Adrenal gland (tissue), 9 donors: ENCODE measurements at regions not wholly inside any gene's neighbourhood (a gene's known extent, or its start where the extent isn't known, plus 50 kb on each side); places are given as distances from the start of the nearest gene placed in this dataset.

ENCODE experiments used
- DNase-seq, 7 donors: peaks; one replicate each; pipeline ENCODE4 v3.0.0-alpha.2; 2019 to 2020
- H3K27ac ChIP-seq, 5 donors: fragments of 200-600 bp; sonication (generic) in 4 of 5; 1 replicate in 3 of 5; 2 replicates in 2 of 5; pipeline versions ENCODE4 v1.5.1 to v1.8.0; 2016 to 2020; ENCODE audit warnings: mild to moderate bottlenecking in 1 of 5
- H3K27me3 ChIP-seq: fragments of 200-600 bp; 2 replicates; pipeline ENCODE4 v1.8.0; 2021
- H3K36me3 ChIP-seq, 2 donors: fragments of 200-600 bp; replicated peaks in 1 of 2; 1 replicate in 1 of 2; 2 replicates in 1 of 2; pipeline versions ENCODE4 v1.5.1 to v1.8.0; 2018 to 2022
- H3K4me1 ChIP-seq, 2 donors: fragments of 200-600 bp; replicated peaks in 1 of 2; 1 replicate in 1 of 2; 2 replicates in 1 of 2; pipeline versions ENCODE4 v1.5.1 to v1.8.0; 2018 to 2021
- H3K4me3 ChIP-seq, 4 donors: fragments of 200-600 bp; sonication (generic) in 3 of 4; one replicate each; pipeline ENCODE4 v1.5.1; 2016 to 2018
- H3K9me3 ChIP-seq, 3 donors: fragments of 200-600 bp; sonication (generic) in 1 of 3; replicated peaks in 1 of 3; 1 replicate in 2 of 3; 2 replicates in 1 of 3; pipeline versions ENCODE4 v1.5.1 to v1.8.0; 2016 to 2021
- CTCF ChIP-seq, 6 experiments: fragments of 450-650 bp in 4 of 6; fragments of 200-600 bp in 2 of 6; sonication (generic) in 1 of 6; IDR thresholded peaks; 1 replicate in 5 of 6; 2 replicates in 1 of 6; pipeline versions ENCODE4 v1.5.1 to v1.8.0; 2016 to 2021; ENCODE audit warnings: antibody characterized with exemption in 6 of 6, mild to moderate bottlenecking in 2 of 6, moderate library complexity in 1 of 6
- POLR2A ChIP-seq, 2 donors: fragments of 450-650 bp; IDR thresholded peaks; one replicate each; pipeline ENCODE4 v1.6.1; 2017; ENCODE audit warnings: antibody characterized with exemption in 2 of 2, mild to moderate bottlenecking in 2 of 2, moderate library complexity in 1 of 2
- WGBS, 4 donors: extraction: QIAGEN DNeasy Blood & Tissue Kit in 2 of 4; methylation state at CpG; one replicate each; pipeline versions ENCODE4 v1.1.5 to v1.1.7; 2013 to 2017; 5-methylcytosine and 5-hydroxymethylcytosine counted together
- intact Hi-C, 2 donors: fragments of 100-400 bp; cut with DNase I; formaldehyde crosslinking; loops; one replicate each; pipeline versions ENCODE4 v1.14.1 to v1.15.0; 2022 to 2023
- donor health status: healthy with polysubstance abuse.
- donor health status: Bipolar disorder and iron deficiency.
- donor health status: DM: yes; HTN: yes; CAD: no.
- donor health status: DM: no; HTN: no; CAD: no.
- donor health status: DM: no; HTN: no; CAD: no.

GRCh38 chr9:88678008-88678407 is 143.0 kb downstream of the NXNL2 start:
- DNase-seq: no peak
- 87 to 94% (median 90%) methylated on average over 2 of the region's 2 CpGs for WGBS, 4 donors
- intact Hi-C loops: no loop called here
- H3K36me3 ChIP-seq: no peaks in the 10 kb centered on the region
- no peaks in the 10 kb centered on the region for H3K4me1 ChIP-seq
- TF ChIP-seq POLR2A (IDR thresholded peaks at IDR 0.05) (no peak), CTCF (IDR thresholded peaks at IDR 0.05) (no peak)
- H3K27me3 ChIP-seq: peaks cover 6% of the 10 kb centered on the region
- no peaks in the 10 kb centered on the region for H3K9me3 ChIP-seq
- H3K27ac ChIP-seq: no peak overlapping the region
- H3K4me3 ChIP-seq: no peak overlapping the region

GRCh38 chr9:88678431-88678830 is 143.5 kb downstream of the NXNL2 start:
- no peak for DNase-seq
- intact Hi-C loops: no loop called here
- Histone ChIP-seq H3K4me3 (no peak overlapping the region), H3K27ac (no peak overlapping the region), H3K36me3 (no peaks in the 10 kb centered on the region), H3K9me3 (no peaks in the 10 kb centered on the region), H3K27me3 (peaks cover 6% of the 10 kb centered on the region), H3K4me1 (no peaks in the 10 kb centered on the region)
- no peak for TF ChIP-seq POLR2A (IDR thresholded peaks at IDR 0.05)
- no peak for TF ChIP-seq CTCF (IDR thresholded peaks at IDR 0.05)
- WGBS, 4 donors: 75 to 86% (median 80%) methylated on average over 1 to 4 of the region's 4 CpGs

GRCh38 chr9:88680041-88680440 is 145.1 kb downstream of the NXNL2 start:
- H3K36me3 ChIP-seq: no peaks in the 10 kb centered on the region
- intact Hi-C loops: no loop called here
- H3K9me3 ChIP-seq: no peaks in the 10 kb centered on the region
- H3K4me1 ChIP-seq: no peaks in the 10 kb centered on the region
- no peak for DNase-seq
- H3K27me3 ChIP-seq: peaks cover 6% of the 10 kb centered on the region
- TF ChIP-seq POLR2A (IDR thresholded peaks at IDR 0.05) (no peak), CTCF (IDR thresholded peaks at IDR 0.05) (no peak)
- H3K4me3 ChIP-seq: no peak overlapping the region
- H3K27ac ChIP-seq: peak overlapping the region in 1 of 5 donors; percentile 6
- 87 to 98% (median 91%) methylated on average over 5 of the region's 5 CpGs for WGBS, 4 donors

- WGBS, 4 donors: 72 to 88% (median 82%) methylated on average over 8 of the region's 8 CpGs
- Histone ChIP-seq H3K27me3 (peaks cover 6% of the 10 kb centered on the region), H3K4me3 (no peak overlapping the region), H3K4me1 (no peaks in the 10 kb centered on the region), H3K27ac (peak overlapping the region in 1 of 5 donors; percentile 6), H3K36me3 (no peaks in the 10 kb centered on the region), H3K9me3 (no peaks in the 10 kb centered on the region)
- DNase-seq: no peak
- TF ChIP-seq POLR2A (IDR thresholded peaks at IDR 0.05) (no peak), CTCF (IDR thresholded peaks at IDR 0.05) (no peak)
- intact Hi-C loops: no loop called here
These were observed 145.7 kb downstream of the NXNL2 start for GRCh38 chr9:88680505-88681160.
